ENCODE measurements at regions not wholly inside any gene's neighbourhood (a gene's known extent, or its start where the extent isn't known, plus 50 kb on each side); places are given as distances from the start of the nearest gene placed in this dataset.

GRCh38 chr3:167887096-167887495 is 151.6 kb downstream of the SERPINI1 start:
- TF ChIP-seq POLR2A (IDR thresholded peaks at IDR 0.05) (no peak), CTCF (IDR thresholded peaks at IDR 0.05) (no peak)
- no peak overlapping the region for H3K27ac ChIP-seq
- intact Hi-C loops (cut with DNase I; ENCODE audit: low total_unique reads), result no loop called here

GRCh38 chr3:167886690-167887089 is 151.2 kb downstream of the SERPINI1 start:
- H3K9me3 ChIP-seq, result no peaks in the 10 kb centered on the region
- no peak overlapping the region for H3K4me3 ChIP-seq
- H3K27me3 ChIP-seq, result no peaks in the 10 kb centered on the region
- DNase-seq, result no peak
- H3K4me1 ChIP-seq, result no peaks in the 10 kb centered on the region
- H3K27ac ChIP-seq, result no peak overlapping the region
- TF ChIP-seq POLR2A (IDR thresholded peaks at IDR 0.05) (no peak), CTCF (IDR thresholded peaks at IDR 0.05) (no peak)
- intact Hi-C loops (cut with DNase I; ENCODE audit: low total_unique reads), result no loop called here
- H3K36me3 ChIP-seq, result no peaks in the 10 kb centered on the region

More at GRCh38 chr3:167887096-167887495, 151.6 kb downstream of the SERPINI1 start:
- Histone ChIP-seq H3K9me3 (no peaks in the 10 kb centered on the region), H3K4me3 (no peak overlapping the region), H3K36me3 (no peaks in the 10 kb centered on the region), H3K4me1 (no peaks in the 10 kb centered on the region), H3K27me3 (no peaks in the 10 kb centered on the region)
- no peak for DNase-seq

DNA sequence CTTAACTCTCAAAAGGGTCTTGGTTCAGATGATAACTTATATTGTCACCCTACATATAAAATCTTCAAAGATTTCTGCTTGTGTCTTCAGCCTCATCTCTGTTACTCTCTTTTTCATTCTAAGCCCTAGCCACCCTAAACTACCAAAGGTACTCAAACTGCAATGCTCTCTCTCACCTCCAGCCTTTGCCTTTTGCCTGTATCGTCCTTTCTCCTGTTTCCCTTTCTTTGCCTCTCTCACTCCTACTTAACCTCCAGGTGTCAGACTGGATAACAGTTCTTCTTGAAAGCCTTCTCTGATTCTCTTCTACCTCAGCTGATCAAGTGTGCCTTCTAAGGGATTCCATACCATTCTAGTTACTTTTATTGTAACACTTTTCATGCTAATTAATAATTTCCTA is 149.8 kb downstream of the SERPINI1 start:
- no peaks in the 10 kb centered on the region for H3K36me3 ChIP-seq
- intact Hi-C loops (cut with DNase I; ENCODE audit: low total_unique reads), result no loop called here

DNA sequence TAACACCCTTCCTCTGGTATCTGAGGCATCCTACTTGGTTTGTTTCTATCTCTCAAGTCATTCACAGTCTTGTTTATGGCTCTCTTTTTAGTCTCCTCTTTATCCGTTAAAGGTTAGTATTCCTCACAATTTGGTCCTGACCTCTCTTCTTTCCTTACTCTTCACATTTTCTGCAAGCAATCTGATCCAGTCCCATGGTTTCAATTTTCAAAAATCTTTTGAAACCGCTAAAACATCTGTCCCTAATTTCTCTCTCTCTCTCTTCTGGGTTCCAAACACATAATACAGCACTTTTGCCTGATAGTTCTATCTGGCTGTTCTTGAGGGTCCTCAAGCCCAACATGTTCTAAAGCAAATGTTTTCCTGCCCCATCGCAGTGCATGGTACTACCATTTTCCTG is 149.0 kb downstream of the SERPINI1 start:
- intact Hi-C loops (cut with DNase I; ENCODE audit: low total_unique reads), result no loop called here
- no peak for DNase-seq
- Histone ChIP-seq H3K4me3 (no peak overlapping the region), H3K27me3 (no peaks in the 10 kb centered on the region), H3K4me1 (no peaks in the 10 kb centered on the region), H3K36me3 (no peaks in the 10 kb centered on the region), H3K9me3 (no peaks in the 10 kb centered on the region), H3K27ac (no peak overlapping the region)
- TF ChIP-seq POLR2A (IDR thresholded peaks at IDR 0.05) (no peak), CTCF (IDR thresholded peaks at IDR 0.05) (no peak)

More for the DNA sequence above, 149.8 kb downstream of the SERPINI1 start:
- no peak overlapping the region for H3K27ac ChIP-seq
- no peaks in the 10 kb centered on the region for H3K27me3 ChIP-seq
- no peak for TF ChIP-seq POLR2A (IDR thresholded peaks at IDR 0.05)
- no peak for TF ChIP-seq CTCF (IDR thresholded peaks at IDR 0.05)
- no peak for DNase-seq
- no peaks in the 10 kb centered on the region for H3K9me3 ChIP-seq
- H3K4me1 ChIP-seq, result no peaks in the 10 kb centered on the region
- no peak overlapping the region for H3K4me3 ChIP-seq

DNA sequence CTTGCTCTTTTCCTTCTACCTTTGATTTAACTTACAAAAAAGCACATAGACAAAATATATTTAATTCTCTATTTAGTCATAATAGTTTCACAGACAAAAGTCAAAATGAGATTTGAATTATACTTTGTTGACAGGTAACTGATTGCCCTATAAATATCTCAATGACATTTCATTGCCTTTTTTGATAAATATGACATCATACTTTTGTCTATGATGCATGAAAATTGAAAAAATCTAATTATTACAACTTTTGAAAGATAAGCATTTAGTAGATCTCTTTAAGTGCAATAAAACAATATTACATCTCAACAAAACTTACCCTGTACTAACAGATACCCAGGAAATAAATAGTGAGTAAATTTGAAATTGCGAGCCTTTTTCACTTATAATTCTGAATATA is 147.9 kb downstream of the SERPINI1 start:
- intact Hi-C loops (cut with DNase I; ENCODE audit: low total_unique reads), result no loop called here
- H3K9me3 ChIP-seq, result no peaks in the 10 kb centered on the region
- H3K4me1 ChIP-seq, result no peaks in the 10 kb centered on the region
- no peak overlapping the region for H3K4me3 ChIP-seq
- no peak overlapping the region for H3K27ac ChIP-seq
- no peak for TF ChIP-seq CTCF (IDR thresholded peaks at IDR 0.05)
- no peak for TF ChIP-seq POLR2A (IDR thresholded peaks at IDR 0.05)
- DNase-seq, result no peak
- H3K27me3 ChIP-seq, result no peaks in the 10 kb centered on the region
- no peaks in the 10 kb centered on the region for H3K36me3 ChIP-seq
